Activated CD4-positive, alpha-beta T cell treated with anti-CD3 and anti-CD28 coated beads, Interleukin-2, amount 50 U/mL, for 1 hour (primary cell): ENCODE measurements at regions not wholly inside any gene's neighbourhood (a gene's known extent, or its start where the extent isn't known, plus 50 kb on each side); places are given as distances from the start of the nearest gene placed in this dataset.

Experiments used
- DNase-seq: peaks from one replicate; pipeline ENCODE4 v3.0.0-alpha.2; 2020

DNA sequence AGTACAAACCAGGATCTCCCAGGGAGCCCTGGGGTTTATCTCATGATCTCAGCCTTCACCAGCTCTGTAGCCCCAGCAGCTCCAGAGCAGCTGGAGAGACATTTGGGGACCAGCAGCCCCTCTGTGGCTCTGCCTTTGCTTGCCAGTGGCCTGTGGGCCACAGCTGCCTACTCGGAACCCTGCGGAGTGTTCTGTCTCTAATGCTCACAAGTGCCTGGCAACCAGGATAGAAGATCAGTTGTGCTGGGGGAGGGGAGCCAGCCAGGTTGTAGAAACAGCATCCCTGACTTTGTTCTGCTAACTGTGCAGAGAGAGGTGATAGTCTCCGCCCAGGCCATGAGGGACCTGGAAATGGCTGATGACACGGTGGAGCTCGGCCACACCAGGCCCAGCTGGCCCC is 50.9 kb upstream of the KCNJ15 start:
- DNase-seq: no peak

DNA sequence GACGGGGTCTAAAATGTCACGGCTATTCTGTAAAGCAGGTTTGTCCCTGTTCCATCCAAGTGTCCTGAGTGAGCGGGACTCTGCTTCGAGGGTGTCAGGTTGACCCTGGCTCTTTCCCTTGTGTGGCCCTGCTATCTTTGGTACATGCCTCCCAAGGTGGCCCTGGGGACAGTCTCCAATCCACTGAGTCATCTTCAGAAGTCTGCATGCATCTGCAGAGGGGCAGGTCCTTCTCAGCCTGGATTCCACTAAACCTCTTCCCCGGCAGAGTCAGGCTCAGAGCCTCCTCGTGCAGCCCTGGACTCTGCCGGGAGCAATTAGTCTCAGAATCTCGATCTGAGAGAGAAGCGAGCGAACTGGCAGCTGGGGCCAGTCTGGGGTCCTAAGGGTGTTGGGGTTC is 50.1 kb upstream of the KCNJ15 start:
- DNase-seq: no peak
